A549 (cell line): ENCODE measurements at regions not wholly inside any gene's neighbourhood (a gene's known extent, or its start where the extent isn't known, plus 50 kb on each side); places are given as distances from the start of the nearest gene placed in this dataset.
"Not testable (repeated sequence)": the region's sequence is repeated elsewhere in the genome, so short reads cannot be mapped to it uniquely, and the experiment has no call there.

Experiments used
- CEBPB ChIP-seq, 2 experiments: fragments of >200 bp in 1 of 2; sonication (Bioruptor Twin) in 1 of 2; formaldehyde crosslinking in 1 of 2; IDR thresholded peaks; 2 replicates each; pipeline ENCODE4 v1.6.1; 2012 to 2016
- CHD4 ChIP-seq: fragments of 200-600 bp; sonication (generic); IDR thresholded peaks from 2 replicates; pipeline ENCODE4 v1.6.1; 2016; ENCODE audit warnings: antibody characterized with exemption, mild to moderate bottlenecking, borderline replicate concordance
- EP300 ChIP-seq, 2 experiments: fragments of >200 bp; sonication (Bioruptor Twin); formaldehyde crosslinking; IDR thresholded peaks; 2 replicates in 1 of 2; 3 replicates in 1 of 2; pipeline ENCODE4 v1.6.1; 2016 to 2017
- POLR2A ChIP-seq: IDR thresholded peaks from 2 replicates; pipeline ENCODE4 v1.6.1; 2012; ENCODE audit warnings: mild to moderate bottlenecking, low read length
- RARB ChIP-seq: fragments of 250-450 bp; sonication (Bioruptor Pico); IDR thresholded peaks from 2 replicates; pipeline ENCODE4 v1.8.0; 2021; ENCODE audit warnings: mild to moderate bottlenecking, moderate library complexity
- RFX5 ChIP-seq: fragments of 450-650 bp; IDR thresholded peaks from 2 replicates; pipeline ENCODE4 v1.7.1; 2014; ENCODE audit warnings: antibody characterized with exemption, mild to moderate bottlenecking, moderate library complexity
- TF ChIP-seq, protein P1 (sequence below): fragments of >200 bp; sonication (Bioruptor Twin); formaldehyde crosslinking; IDR thresholded peaks from 3 replicates; pipeline ENCODE4 v1.5.1; 2016
- TF ChIP-seq, protein P2 (sequence below): fragments of 200-600 bp; sonication (generic); IDR thresholded peaks from 2 replicates; pipeline ENCODE4 v1.6.1; 2016; ENCODE audit warnings: antibody characterized with exemption, mild to moderate bottlenecking, moderate library complexity

DNA sequence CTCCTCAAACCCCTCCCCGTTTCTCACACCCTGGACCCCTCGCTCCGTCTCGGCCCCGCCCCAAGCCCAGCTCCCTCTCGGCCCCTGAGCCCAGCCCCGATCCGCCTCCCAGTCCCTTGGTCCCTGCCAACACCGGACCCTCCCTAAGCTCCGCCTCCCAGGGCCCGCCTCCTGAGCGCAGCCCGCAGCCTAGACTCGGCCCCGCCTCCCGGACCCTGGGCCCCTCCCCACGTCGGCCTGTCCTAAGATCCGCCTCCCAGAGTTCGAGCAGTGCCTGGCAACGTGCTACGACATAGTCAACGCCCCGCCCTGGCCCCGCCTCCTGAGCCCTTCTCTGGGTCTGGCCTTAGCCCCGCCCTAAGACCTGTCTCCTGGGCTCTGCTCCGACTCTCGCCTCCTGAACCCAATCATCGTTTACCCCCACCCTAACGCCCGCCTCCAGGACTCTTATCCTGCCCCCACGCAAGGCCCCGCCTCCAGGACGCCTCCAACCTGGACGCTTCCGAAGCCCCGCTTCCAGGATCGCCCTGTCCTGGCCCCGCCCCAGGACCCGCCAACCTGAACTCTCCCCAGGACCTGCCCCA is 53.1 kb upstream of the ROPN1B start:
- not testable (repeated sequence) for TF ChIP-seq CEBPB (IDR thresholded peaks at IDR 0.05); EP300 (IDR thresholded peaks at IDR 0.05); CHD4; RARB (CRISPR knock-in tag); POLR2A
- TF ChIP-seq, protein P1, sequence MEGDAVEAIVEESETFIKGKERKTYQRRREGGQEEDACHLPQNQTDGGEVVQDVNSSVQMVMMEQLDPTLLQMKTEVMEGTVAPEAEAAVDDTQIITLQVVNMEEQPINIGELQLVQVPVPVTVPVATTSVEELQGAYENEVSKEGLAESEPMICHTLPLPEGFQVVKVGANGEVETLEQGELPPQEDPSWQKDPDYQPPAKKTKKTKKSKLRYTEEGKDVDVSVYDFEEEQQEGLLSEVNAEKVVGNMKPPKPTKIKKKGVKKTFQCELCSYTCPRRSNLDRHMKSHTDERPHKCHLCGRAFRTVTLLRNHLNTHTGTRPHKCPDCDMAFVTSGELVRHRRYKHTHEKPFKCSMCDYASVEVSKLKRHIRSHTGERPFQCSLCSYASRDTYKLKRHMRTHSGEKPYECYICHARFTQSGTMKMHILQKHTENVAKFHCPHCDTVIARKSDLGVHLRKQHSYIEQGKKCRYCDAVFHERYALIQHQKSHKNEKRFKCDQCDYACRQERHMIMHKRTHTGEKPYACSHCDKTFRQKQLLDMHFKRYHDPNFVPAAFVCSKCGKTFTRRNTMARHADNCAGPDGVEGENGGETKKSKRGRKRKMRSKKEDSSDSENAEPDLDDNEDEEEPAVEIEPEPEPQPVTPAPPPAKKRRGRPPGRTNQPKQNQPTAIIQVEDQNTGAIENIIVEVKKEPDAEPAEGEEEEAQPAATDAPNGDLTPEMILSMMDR: not testable (repeated sequence)
- peak; percentile 67; the same call in 1 of the 2 replicates for TF ChIP-seq RFX5
- TF ChIP-seq, protein P2, sequence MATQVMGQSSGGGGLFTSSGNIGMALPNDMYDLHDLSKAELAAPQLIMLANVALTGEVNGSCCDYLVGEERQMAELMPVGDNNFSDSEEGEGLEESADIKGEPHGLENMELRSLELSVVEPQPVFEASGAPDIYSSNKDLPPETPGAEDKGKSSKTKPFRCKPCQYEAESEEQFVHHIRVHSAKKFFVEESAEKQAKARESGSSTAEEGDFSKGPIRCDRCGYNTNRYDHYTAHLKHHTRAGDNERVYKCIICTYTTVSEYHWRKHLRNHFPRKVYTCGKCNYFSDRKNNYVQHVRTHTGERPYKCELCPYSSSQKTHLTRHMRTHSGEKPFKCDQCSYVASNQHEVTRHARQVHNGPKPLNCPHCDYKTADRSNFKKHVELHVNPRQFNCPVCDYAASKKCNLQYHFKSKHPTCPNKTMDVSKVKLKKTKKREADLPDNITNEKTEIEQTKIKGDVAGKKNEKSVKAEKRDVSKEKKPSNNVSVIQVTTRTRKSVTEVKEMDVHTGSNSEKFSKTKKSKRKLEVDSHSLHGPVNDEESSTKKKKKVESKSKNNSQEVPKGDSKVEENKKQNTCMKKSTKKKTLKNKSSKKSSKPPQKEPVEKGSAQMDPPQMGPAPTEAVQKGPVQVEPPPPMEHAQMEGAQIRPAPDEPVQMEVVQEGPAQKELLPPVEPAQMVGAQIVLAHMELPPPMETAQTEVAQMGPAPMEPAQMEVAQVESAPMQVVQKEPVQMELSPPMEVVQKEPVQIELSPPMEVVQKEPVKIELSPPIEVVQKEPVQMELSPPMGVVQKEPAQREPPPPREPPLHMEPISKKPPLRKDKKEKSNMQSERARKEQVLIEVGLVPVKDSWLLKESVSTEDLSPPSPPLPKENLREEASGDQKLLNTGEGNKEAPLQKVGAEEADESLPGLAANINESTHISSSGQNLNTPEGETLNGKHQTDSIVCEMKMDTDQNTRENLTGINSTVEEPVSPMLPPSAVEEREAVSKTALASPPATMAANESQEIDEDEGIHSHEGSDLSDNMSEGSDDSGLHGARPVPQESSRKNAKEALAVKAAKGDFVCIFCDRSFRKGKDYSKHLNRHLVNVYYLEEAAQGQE: not testable (repeated sequence)
